GM23338 (cell line): ENCODE measurements at regions not wholly inside any gene's neighbourhood (a gene's known extent, or its start where the extent isn't known, plus 50 kb on each side); places are given as distances from the start of the nearest gene placed in this dataset.

Source experiments
- CTCF ChIP-seq, 2 experiments: fragments of 200-600 bp in 1 of 2; sonication (generic) in 1 of 2; conservative IDR thresholded peaks; 2 replicates each; pipeline versions ENCODE4 v1.5.1 to v1.6.1; 2016 to 2017; ENCODE audit warnings: antibody characterized with exemption in 2 of 2, low read depth in 2 of 2, mild to moderate bottlenecking in 2 of 2, moderate library complexity in 1 of 2
- EZH2 ChIP-seq: fragments of 200-600 bp; sonication (generic); IDR thresholded peaks from one replicate; pipeline ENCODE4 v1.8.0; 2017; ENCODE audit warnings: antibody characterized with exemption, mild to moderate bottlenecking, low read depth; ENCODE audit not compliant: unreplicated experiment
- JUNB ChIP-seq: IDR thresholded peaks from one replicate; pipeline ENCODE4 v1.6.1; 2016; ENCODE audit warnings: antibody characterized with exemption; ENCODE audit not compliant: unreplicated experiment
- POLR2AphosphoS5 ChIP-seq: IDR thresholded peaks from 2 replicates; pipeline ENCODE4 v1.6.1; 2016; ENCODE audit warnings: antibody characterized with exemption, low read depth
- ZNF114 ChIP-seq: fragments of 250-450 bp; sonication (Bioruptor Pico); IDR thresholded peaks from 2 replicates; pipeline ENCODE4 v1.5.0; 2020; ENCODE audit warnings: mild to moderate bottlenecking, moderate library complexity
- TF ChIP-seq, protein P1 (sequence below): IDR thresholded peaks from 2 replicates; pipeline ENCODE4 v1.6.1; 2016; ENCODE audit warnings: antibody characterized with exemption
- TF ChIP-seq, protein P2 (sequence below): IDR thresholded peaks from one replicate; pipeline ENCODE4 v1.6.1; 2018; ENCODE audit warnings: antibody characterized with exemption; ENCODE audit not compliant: unreplicated experiment

- no peak for TF ChIP-seq CTCF (conservative IDR thresholded peaks at IDR 0.05; ENCODE audit: low read depth in 2 of 2)
- TF ChIP-seq ZNF114 (CRISPR knock-in tag) = no peak
- TF ChIP-seq POLR2AphosphoS5 = no peak
- no peak for TF ChIP-seq EZH2
- TF ChIP-seq, protein P1, sequence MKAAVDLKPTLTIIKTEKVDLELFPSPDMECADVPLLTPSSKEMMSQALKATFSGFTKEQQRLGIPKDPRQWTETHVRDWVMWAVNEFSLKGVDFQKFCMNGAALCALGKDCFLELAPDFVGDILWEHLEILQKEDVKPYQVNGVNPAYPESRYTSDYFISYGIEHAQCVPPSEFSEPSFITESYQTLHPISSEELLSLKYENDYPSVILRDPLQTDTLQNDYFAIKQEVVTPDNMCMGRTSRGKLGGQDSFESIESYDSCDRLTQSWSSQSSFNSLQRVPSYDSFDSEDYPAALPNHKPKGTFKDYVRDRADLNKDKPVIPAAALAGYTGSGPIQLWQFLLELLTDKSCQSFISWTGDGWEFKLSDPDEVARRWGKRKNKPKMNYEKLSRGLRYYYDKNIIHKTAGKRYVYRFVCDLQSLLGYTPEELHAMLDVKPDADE = no peak
- TF ChIP-seq JUNB = no peak
- TF ChIP-seq, protein P2, sequence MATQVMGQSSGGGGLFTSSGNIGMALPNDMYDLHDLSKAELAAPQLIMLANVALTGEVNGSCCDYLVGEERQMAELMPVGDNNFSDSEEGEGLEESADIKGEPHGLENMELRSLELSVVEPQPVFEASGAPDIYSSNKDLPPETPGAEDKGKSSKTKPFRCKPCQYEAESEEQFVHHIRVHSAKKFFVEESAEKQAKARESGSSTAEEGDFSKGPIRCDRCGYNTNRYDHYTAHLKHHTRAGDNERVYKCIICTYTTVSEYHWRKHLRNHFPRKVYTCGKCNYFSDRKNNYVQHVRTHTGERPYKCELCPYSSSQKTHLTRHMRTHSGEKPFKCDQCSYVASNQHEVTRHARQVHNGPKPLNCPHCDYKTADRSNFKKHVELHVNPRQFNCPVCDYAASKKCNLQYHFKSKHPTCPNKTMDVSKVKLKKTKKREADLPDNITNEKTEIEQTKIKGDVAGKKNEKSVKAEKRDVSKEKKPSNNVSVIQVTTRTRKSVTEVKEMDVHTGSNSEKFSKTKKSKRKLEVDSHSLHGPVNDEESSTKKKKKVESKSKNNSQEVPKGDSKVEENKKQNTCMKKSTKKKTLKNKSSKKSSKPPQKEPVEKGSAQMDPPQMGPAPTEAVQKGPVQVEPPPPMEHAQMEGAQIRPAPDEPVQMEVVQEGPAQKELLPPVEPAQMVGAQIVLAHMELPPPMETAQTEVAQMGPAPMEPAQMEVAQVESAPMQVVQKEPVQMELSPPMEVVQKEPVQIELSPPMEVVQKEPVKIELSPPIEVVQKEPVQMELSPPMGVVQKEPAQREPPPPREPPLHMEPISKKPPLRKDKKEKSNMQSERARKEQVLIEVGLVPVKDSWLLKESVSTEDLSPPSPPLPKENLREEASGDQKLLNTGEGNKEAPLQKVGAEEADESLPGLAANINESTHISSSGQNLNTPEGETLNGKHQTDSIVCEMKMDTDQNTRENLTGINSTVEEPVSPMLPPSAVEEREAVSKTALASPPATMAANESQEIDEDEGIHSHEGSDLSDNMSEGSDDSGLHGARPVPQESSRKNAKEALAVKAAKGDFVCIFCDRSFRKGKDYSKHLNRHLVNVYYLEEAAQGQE = no peak
These were observed 631.8 kb upstream of the GRM7 start for GRCh38 chr3:6228958-6229683.
